NCI-H1930 (cell line): ENCODE measurements at regions not wholly inside any gene's neighbourhood (a gene's known extent, or its start where the extent isn't known, plus 50 kb on each side); places are given as distances from the start of the nearest gene placed in this dataset.
"Not testable (repeated sequence)": the region's sequence is repeated elsewhere in the genome, so short reads cannot be mapped to it uniquely, and the experiment has no call there.

Source experiments
- DNase-seq, 2 experiments: peaks; one replicate each; lab custom pipeline; 2025; lab: John Stamatoyannopoulos, UW

DNA sequence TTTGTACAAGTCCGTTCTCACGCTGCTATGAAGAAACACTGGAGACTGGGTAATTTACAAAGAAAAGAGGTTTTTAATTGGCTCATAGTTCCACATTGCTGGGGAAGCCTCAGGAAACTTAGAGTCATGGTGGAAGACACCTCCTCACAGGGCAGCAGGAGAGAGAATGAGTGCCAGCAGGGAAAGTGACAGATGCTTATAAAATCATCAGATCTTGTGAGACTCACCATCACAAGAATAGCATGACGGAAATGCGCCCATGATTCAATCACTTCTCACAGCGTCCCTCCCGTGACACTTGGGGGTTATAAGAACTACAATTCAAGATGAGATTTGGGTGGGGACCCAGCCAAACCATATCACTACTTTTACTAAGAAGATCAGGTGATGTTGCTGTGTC, 285.8 kb downstream of the TMX3 start:
- DNase-seq = no peak

DNA sequence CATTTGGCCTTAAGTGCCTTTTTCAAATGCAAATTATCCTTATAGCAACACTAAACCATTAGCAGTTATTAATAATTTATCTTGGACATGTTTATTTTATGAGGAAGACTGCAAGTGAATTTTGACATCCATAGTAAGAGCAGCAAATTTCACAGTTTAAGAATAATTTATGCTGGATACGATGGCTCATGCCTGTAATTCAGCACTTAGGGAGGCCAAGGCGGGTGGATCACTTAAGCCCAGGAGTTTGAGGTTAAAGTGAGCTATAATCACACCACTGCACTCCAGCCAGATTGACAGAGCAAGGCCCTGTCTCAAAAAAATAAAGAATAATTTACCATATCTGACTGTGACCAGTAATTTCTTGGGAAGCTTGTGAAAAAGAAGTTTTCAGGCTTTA, 286.2 kb downstream of the TMX3 start:
- DNase-seq = no peak

DNA sequence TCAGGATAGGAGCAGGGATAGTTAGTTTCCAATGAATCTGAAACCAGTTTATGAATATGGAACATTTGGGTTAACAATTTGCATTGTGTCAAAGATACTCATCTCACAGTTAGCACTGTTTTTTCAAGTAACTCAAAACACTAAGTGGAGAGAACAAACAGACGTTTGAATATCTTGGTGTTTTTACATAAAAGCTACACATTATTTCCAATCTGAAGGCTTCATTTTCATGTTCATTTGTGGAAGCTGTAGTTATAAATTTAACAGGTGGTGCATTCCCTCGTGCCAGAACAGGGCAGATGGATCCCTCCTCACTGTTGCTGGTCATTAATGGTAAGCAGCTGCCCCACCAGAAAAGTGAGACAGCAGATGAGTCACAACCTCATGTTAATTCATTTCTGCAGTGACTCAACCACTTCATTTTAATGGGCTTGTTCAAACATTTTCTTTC, 286.9 kb downstream of the TMX3 start:
- no peak for DNase-seq

GRCh38 chr18:68426731-68427315, 288.1 kb downstream of the TMX3 start:
- DNase-seq = no peak

- DNase-seq = no peak
Observed at GRCh38 chr18:68418881-68419280, 296.0 kb downstream of the TMX3 start.

GRCh38 chr18:68418226-68418868, 296.6 kb downstream of the TMX3 start:
- DNase-seq = no peak

GRCh38 chr18:68417826-68418225, 297.1 kb downstream of the TMX3 start:
- no peak for DNase-seq

DNA sequence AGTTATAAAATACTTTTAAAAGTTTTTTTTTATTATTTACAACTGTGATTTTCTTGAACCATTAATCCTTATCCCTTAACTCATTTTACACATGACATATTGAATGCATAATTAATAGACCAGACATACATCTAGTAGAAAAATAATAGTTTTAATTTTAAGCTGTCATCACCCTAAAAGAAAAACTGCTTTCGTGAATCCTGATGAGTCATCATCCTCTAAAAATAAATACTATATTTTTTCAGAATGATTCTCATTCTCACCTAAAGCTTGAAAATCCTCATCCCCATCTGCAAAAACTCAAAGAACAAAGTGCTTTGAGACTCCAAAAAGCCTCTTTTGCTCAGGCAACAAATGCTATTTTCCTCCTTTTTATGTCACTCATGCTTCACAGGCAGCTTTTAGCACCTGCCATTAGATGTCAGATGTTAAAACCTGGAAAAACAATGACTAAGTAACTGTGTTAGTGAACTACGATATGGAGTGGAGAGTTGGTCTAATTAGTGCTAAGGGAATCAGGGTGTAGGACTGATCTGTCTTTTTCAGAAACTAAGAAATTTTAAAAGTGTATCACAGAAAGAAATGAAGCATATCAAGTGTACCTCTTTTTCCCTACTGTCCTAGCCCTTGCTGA, 297.6 kb downstream of the TMX3 start:
- no peak for DNase-seq

- DNase-seq = no peak
Observed at GRCh38 chr18:68414407-68414806, 300.5 kb downstream of the TMX3 start.

GRCh38 chr18:68409576-68409975, 305.3 kb downstream of the TMX3 start:
- no peak for DNase-seq

DNA sequence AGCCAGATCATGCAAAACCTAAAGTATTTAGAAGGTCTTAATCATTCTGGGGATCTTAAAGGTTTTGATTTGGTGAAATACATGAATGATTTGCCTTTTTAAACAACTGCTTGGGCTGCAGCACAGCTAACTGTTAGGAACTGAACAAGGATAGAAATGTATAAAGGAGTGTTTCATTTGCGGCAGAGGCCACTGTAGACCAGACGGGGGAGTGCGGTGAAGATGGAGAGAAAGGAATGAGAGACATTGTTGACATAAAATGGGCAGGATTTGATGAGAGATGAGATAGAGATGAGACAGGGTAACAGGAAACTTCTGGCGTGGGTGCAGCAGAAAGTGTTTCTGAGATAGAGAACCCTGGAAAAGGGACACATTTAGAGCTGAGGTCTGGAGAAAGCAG, 308.1 kb downstream of the TMX3 start:
- DNase-seq = no peak

DNA sequence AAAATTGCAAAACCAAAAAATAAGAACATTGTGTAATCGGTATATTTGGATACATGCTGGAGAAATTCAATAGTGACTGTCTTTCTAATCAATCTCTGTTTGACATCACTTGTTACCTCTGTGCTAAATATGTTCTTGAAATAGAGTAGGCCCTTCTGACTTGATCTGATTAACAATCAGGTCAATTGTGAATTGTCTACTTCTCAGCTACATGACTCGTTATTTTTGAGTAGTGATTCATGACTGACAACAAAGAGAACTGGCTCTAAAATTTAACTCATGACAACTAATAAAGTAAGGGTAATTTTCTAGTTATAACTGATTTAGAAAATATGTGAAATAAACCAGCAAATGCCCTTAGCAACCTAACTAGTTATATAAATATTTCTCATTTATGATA, 312.1 kb downstream of the TMX3 start:
- no peak for DNase-seq

- no peak for DNase-seq
Observed at GRCh38 chr18:68400889-68401288, 314.0 kb downstream of the TMX3 start.

- no peak for DNase-seq
Observed at GRCh38 chr18:68399721-68400120, 315.2 kb downstream of the TMX3 start.

- no peak for DNase-seq
Observed at GRCh38 chr18:68397241-68398035, 317.5 kb downstream of the TMX3 start.

DNA sequence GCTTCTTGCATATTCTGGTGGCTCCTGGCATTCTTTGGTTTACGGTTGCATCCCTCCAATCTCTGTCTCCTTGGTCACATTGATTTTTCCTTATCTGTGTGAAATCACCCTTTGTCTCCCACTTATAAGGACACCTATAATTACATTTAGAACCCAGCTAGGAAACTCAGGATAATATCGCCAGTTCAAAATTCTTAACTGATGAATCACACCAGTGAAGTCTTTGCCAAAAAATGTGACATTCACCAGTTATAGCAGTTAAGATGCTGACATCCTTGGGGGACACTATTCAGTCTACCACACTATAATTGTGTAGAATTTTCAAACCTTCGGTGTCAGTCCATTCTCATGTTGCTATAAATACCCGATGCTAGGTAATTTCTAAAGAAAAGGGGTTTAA, 320.2 kb downstream of the TMX3 start:
- DNase-seq = no peak

DNA sequence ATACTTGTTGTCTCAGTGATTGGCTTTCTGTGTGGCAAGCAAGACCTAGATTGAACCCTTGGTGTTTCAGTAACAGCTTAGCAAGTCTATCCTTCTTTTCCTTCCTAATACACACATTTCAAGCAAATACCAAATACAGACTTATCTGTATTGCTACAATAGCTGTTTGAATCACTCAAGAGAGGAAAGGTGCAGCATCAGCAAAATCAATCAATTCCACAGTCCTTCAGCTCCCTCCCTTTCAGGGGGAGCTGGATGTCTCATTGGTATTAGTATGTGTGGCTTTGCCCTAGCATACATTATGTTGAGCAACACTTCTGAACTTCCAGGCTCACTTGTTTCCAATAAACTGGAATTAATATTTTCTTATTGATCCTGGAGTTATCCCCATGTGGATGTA, 323.1 kb downstream of the TMX3 start:
- DNase-seq = no peak

- no peak for DNase-seq
Observed at GRCh38 chr18:68387246-68387645, 327.7 kb downstream of the TMX3 start.

DNA sequence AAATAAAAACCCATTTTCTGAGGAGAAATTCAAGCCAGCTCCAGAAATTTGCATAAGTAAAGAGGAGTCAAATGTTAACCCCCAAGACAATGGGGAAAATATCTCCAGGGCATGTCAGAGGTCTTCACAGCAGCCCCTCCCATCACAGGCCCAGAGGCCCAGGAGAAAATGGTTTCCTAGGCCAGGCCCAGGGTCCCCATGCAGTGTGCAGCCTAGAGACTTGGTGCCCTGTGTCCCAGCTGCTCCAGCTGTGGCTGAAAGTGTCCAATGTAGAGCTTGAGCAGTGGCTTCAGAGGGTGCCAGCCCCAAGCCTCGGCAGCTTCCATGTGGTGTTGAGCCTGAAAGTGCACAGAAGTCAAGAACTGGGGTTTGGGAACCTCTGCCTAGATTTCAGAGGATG, 330.9 kb downstream of the TMX3 start:
- DNase-seq = not testable (repeated sequence)

DNA sequence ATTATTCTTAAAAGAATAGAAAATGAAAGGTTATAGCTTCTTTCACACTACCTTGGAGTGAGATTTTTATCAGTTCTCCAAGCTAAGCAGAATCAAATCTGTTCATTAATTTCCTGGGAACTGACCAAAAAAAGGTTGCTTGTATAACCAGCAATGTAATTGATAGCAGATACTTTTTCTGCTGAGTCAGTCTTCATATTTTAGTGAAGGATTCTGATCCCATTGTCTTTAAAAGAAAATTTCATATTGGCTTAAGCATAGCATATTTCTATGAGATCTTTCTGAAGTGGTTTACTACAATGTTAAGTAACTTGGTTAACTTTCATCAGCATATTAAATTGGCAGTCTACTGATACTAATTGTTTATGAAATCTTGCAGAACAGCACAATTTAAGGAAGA, 338.0 kb downstream of the TMX3 start:
- no peak for DNase-seq

DNA sequence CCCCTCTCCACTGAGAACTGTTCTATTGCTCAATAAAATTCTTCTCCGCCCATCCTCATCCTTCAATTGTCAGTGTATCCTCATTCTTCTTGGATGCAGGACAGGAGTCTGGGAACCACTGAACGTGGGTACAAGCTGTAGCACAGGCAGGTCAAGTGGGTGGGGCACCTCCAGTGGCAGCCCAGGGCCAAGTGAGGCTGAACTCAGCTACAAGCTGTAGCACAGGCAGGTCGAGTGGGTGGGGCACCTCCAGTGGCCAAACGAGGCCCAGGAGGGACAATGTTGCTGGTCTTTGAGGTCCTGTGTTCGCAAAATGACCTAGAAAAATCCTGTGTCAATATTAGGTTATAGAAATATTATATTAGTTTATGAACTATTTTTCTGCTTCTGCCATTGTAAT, 352.0 kb downstream of the TMX3 start:
- no peak for DNase-seq

DNA sequence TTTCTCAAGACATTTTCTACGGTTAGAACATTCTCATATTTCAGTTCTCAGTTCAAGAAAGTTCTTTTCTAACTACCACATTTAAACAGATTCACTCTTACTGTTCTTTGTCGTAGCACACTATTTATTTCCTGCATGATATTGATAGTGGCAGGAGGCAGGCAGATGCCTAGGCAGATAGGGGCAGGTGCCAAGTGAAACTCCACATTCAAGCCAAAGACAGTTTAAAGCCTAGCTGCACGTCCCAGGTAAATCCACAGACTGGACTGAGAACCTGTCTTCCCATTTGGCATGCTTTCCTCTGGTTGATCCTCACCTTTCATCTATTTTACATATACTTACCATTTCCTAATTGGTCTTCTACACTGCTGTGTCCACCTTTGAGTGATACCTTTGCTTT, 359.3 kb downstream of the TMX3 start:
- no peak for DNase-seq

DNA sequence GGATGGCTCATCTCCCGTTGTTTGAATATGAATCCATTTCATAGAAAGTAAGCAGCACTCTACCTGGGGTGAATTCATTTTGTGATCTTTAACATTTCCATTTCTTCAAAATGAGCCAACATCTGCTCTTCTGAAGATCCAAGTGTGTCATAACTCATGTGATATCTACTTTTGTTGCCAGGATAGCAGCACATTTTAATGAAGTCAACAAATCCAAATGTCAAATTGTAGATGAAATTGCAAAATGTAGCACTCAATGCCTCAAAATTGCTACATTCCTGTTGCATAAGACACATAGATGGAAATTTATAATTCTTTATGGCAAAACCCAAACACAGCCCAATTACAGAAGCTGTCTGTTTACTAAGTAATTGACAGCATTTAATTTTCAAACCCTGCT, 360.7 kb downstream of the TMX3 start:
- DNase-seq = no peak
